ENCODE measurements at regions not wholly inside any gene's neighbourhood (a gene's known extent, or its start where the extent isn't known, plus 50 kb on each side); places are given as distances from the start of the nearest gene placed in this dataset.
"Not testable (repeated sequence)": the region's sequence is repeated elsewhere in the genome, so short reads cannot be mapped to it uniquely, and the experiment has no call there.

DNA sequence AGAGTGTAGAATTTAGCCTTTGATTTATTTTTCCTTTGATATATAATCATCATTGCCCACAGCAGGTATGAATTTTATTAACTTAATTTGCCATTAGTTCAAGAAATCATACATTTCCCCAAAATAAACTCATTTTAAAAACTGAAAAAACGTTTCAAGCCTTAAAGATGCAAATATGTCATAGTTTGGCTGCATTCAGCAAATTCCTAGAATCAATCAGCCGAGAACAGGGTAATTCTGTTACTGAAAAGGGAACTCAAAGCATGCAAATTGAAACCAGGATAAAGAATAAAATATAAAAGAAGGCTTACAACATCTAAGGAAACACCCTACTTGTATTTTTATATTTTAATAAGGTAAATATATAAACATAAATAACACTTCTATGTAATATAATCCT lies 233.8 kb upstream of the PRKCQ start:
- DNase-seq (ENCODE audit: low read depth) = peak; percentile 30

DNA sequence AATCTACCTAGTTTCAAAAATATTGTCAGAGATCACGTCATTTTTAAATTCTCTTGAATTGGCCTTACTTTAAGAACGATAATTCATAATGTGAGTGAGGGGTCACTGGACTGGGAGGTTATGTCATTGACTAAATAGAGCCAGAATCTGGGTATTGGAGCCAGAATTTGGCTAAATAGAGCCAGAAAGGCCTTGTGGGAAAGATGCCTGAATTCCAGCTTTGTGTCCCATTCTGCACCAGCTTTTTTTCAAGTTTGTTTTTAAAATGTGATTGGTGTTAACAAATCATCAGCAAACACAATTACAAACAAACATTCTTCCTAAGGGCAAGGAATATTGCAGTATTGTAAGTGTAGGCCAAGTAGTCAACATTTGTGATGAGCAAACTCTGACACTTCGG lies 233.2 kb upstream of the PRKCQ start:
- peak; percentile 24 for DNase-seq (ENCODE audit: low read depth)

DNA sequence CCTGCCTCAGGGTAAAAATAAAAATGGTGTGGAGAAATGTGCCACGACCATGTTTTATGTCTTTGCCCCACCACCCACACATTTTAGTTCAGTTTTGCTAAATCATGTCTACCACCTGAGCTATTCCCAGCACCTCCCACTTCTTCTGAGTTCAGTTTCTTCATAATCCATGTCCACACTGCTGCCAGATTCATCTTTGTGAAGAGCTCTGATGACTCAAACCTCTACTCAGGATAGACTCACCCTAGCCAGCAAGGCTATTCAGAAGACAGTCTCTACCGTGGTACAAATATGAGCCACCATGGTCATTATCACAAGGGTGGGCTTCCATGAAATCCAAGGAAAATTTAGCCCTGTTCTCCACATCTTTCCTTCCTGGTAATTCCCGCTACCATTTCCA lies 231.1 kb upstream of the PRKCQ start:
- no peak for DNase-seq (ENCODE audit: low read depth)

DNA sequence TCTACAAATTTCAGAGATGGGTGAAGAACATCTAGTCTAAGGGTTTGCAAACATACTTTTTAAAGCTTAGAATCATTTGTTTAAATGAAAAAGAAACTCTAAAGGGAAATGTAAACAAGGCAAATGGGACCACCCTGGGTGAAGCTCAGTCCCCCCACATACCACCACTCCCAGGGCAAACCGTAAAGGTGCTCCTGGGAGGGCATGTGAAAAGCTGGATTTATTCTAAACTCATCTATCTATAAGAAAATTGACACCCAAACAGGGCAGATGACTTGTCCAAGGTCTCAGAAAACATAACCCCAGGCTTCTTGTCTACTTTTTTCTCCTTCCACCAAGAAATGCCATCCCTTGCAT lies 223.3 kb upstream of the PRKCQ start:
- no peak for DNase-seq (ENCODE audit: low read depth)

DNA sequence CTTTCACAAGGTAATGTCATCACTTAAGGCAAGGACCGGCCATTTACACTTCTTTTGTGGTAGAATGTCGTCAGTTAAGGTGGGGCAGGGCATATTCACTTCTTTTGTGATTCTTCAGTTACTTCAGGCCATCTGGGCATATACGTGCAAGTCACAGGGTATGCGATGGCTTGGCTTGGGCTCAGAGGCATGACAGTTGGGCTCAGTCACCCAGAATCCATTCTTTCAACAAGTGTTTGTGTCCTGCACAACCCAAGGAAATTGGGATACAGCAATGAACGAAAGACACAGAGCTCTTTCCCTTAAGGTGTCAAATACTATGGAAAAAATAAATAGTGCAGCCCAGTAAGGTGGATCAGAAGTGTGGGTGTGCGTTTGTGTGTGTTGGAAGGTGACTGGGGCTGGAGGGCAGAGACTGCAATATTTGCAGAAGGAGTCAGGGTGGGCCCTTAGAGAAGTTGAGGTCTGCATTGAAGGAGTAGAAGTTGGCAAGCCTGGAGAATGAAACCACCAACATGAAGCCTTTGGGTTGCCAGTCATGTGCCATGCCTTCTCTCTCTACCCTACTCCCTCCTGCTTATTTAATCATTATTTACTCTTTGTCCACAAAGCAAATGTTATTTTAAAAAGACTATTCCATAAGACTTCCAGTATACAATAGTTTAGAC lies 222.8 kb upstream of the PRKCQ start:
- no peak for DNase-seq (ENCODE audit: low read depth)

DNA sequence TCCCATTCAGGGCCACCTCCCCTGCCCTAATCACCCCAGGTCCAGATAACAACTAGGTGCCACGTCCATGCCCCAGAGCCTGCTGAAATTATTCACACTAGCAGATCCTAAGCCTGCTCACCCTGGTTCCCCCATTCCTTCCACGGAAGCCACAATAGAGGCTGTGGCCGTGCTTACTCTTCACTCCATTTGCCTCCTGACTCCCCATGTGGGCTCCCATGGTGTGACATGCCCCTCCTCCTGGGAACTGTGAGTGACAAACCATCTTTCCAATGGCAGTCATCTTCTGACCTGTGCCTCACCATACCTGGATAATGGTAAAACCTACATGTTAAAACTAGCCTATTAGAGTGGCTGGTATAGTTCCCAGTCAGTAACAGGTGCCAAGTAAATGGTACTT lies 216.2 kb upstream of the PRKCQ start:
- DNase-seq (ENCODE audit: low read depth) = no peak

DNA sequence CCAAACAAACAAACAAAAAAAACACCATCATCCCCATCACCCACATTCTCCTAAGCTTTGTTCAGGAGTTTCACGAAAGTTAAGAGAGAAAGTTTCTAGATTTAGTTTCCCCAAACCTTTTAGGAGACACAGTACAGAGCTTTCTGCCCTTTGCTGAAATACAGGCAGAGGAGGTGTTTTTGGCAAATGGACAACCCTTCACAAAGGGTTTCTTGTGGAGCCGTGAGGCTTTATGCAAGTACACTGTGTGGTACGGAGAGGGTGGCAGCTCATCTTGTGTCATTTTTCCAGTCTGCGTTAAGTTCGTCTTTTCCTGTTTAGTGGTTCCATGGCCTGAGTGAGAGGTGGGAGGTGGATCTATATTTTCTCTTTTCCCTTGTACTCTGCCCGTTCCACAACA lies 215.5 kb upstream of the PRKCQ start:
- DNase-seq (ENCODE audit: low read depth) = no peak

DNA sequence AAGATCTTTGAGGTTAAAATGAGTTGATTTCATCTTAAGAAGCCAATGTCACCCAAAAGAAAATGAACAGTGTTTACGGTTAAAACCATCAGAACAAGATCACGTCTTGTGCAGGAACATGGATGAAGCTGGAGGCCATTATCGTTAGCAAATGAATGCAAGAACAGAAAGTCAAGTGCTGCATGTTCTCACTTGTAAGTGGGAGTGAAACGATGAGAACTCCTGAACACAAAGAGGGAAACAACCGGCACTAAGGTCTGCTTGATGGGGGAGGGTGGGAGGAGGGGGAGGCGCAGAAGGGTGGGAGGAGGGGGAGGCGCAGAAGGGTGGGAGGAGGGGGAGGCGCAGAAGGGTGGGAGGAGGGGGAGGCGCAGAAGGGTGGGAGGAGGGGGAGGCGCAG lies 214.8 kb upstream of the PRKCQ start:
- DNase-seq (ENCODE audit: low read depth) = not testable (repeated sequence)

DNA sequence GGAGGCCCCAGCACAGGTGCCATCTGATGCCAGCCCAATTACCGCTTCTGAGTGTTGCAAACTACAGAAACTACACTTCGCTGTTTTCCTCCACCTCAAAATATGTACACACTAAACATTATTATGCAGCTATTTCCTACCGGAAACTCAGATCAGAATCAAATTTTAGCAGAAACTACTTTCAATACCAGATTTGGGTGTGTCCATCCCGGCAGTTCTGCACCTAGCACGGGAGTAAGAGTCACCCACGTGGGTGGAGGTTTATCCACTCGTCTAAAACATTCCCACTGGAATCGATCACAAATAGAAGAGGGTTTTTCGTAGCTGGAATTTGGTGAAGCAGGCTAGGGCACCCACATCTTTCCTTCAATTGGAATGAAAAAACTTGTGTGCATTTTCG lies 214.4 kb upstream of the PRKCQ start:
- DNase-seq (ENCODE audit: low read depth) = no peak

DNA sequence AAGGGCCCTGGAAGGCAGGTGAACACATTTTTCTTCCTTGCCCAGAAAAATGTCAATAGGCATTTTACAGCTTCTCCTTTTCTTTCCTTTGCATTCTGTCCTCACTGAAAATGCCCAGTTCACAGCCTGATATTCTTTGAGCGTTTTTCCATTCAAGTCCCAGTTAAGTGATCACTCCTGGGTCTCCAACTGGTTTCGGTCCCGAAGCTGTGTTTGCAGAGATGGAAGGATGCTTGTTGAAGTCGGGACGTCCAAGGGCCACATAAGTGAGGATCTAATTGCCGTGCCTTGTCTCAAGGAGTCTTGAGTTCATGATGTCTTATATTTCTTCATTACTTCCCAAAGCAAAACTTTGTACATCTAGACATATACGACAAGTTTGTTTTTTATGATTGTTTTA lies 208.7 kb upstream of the PRKCQ start:
- no peak for DNase-seq (ENCODE audit: low read depth)

DNA sequence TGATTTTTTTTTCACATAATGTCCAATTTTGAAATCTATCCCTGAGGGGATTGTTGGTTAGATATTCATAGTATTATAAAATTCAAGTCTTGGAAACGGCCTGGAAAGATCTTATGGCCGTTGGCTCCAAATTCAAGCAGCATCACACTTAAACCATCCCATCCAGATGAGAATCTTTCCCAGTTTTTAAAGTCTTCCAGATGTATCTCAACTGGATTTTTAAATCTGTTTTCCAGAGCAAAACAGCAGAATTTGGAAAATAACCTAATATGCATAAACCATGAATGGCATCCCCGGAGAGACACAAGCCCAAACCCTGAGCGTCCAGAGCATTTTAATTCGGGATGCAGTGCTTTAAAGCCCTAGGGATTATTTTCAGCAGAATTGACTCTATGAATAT lies 208.2 kb upstream of the PRKCQ start:
- DNase-seq (ENCODE audit: low read depth) = peak; percentile 13

DNA sequence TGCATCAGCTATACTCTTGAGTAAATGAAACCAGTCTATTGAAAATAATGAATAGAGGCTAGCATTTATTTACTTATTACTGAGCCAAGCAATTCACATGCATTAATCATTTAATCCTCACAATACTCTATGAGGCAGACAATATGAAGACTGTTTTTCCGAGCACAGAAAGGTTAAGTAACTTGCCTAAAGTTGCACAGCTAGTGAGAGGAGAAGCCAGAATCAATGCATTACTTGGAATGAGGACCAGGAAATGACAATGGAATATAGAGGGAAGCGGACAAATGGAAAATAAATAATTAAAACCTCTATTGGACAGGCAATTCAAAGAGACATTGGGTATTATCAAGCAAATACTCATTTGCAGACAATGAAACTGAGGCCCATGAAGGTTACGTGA lies 207.6 kb upstream of the PRKCQ start:
- DNase-seq (ENCODE audit: low read depth) = no peak

DNA sequence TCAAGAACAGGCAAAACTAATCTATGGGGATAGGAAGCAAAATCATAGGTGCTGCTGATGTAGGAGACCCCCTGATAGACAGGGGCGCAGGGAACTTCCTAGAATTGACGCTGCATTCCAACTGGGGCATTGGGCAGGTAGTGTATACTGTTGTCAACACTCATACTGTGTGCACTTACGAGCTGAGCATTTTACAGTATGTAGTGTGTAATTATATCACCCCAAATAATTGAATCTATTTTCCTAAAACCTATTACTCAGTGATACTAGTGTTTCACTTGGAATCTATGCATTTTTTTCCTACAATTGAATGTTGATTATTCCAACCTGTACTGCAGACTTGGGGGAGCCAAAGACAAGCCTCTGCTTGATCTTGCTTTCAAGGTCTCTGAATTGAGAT lies 207.0 kb upstream of the PRKCQ start:
- no peak for DNase-seq (ENCODE audit: low read depth)

DNA sequence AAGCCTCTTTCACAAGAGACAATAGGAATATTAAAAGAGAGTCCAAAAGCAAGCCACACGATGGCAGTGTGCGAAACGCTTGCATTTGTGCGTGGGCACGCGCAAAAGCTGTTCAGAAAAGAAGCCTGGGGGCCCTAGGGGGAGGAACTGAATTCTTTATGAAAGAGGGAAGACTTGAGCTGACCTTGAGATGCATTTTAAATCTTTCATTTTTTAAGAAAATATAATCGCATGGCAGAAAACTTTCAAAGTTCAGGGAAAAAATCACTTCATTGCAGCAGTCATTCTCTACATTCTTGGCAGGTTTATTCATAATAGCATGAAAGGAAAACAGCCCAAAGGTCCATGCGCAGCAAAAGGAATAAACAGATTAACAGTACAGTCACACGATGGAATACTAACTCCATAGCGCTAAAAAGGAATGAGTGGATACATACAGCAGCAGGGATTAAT lies 206.5 kb upstream of the PRKCQ start:
- peak; percentile 49 for DNase-seq (ENCODE audit: low read depth)

DNA sequence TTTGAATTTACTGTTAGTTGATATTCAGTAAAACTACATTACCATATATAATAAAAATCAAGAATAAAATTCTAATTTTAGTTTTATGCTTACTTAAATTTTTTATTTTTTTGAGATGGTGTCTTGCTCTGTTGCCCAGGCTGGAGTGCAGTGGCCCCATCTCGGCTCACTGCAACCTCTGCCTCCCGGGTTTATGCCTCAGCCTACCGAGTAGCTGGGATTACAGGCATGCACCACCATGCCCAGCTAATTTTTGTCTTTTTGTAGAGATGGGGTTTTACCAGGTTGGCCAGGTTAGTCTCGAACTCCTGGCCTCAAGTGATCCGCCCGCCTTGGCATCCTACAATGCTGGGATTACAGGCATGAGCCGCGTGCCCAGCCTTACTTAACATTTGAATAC lies 204.4 kb upstream of the PRKCQ start:
- DNase-seq (ENCODE audit: low read depth) = not testable (repeated sequence)

DNA sequence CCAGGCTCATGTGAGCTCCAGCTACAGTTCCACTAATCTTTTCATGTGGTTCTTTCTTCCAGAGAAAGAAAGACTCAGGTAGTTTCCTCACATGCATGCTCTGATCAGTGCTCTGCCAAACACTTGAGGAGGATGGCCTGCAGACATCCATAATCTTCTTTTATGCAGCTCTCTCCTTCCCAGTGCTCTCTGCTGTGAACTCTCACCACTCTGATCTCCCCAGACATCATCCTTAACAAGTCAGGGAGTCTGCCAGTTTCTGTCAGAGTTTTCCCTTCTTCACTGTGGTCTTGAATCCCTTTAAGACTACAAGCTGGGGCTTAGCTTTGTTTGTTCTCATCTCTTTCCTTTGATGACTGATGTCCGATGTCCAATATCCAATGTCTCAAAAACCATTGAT lies 203.4 kb upstream of the PRKCQ start:
- no peak for DNase-seq (ENCODE audit: low read depth)

DNA sequence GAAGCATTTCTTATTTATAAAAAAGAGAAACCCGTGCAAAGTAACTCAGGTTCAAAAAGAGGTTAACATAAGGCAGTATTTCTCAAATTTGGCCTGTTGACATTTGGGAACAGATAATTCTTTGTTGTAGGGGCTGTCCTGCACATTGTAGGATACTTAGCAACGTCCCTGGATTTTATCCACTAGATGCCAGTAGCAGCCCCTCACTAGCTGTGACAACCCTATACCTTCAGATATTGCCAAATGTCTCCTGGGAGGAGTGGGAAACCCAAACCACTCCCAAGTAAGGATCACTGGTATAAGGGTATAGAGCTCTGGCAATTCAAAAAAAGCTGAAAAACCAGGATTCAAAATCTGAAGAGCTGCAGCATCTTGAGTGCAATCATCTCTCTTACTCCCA lies 202.3 kb upstream of the PRKCQ start:
- no peak for DNase-seq (ENCODE audit: low read depth)

DNA sequence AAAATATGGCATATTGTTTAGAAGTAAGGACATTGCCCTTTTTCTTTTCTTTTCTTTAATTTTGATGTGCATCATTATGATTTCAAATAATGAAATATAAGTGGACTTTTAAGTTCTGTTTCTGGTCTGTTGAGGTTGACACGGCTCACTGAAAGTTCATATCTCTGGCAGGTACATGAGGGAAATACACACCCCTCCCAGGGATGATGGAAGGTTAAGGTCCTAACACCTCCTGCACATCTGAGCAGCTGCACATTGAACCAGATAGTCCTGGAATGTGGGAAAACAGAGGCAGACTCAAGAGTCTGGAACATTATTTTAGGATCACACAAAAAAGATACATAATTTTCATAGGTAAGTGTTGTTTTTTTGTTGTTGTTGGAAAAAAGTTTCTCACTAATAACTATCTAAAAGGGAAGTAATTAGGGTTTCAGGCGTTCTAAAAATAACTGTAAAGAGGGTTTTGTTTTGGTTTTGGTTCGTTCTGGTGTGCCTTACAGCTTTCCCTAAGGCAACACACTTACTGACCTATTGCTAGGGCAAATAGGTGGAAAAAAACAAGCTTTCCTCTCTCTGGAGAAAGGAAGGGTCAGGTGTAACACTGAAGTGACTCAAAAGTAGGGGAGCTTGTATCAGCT lies 201.2 kb upstream of the PRKCQ start:
- no peak for DNase-seq (ENCODE audit: low read depth)

DNA sequence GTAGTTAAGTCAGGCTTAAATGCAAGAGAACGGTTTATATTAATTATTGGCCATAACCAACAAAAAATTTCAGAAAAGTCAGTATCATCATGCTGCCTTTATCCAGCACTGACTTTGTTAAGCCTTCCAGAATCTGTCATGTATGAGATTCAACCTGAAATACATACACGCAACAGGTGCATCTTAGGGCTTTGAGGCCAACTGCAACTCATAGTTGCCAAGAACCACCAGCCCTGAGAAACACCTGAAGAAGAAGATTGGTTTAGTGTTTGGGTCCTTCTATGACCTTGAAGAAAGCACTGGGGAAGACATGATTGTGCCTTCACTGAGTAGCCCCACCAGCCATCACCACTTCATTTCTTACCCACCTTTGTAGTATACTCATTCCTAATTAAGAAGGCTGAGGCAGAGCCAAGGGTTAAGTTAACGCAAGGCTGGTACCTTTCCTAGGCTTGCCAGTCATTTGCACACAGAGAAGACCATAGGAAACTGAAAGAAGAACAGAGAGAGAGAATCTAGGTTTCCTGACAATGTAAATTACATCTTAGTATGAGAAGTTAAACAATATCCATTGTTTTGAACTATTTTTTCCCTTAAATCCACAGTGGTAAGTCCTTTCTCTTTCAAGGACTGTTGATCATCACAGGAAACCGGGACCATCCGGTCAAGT lies 200.1 kb upstream of the PRKCQ start:
- no peak for DNase-seq (ENCODE audit: low read depth)

DNA sequence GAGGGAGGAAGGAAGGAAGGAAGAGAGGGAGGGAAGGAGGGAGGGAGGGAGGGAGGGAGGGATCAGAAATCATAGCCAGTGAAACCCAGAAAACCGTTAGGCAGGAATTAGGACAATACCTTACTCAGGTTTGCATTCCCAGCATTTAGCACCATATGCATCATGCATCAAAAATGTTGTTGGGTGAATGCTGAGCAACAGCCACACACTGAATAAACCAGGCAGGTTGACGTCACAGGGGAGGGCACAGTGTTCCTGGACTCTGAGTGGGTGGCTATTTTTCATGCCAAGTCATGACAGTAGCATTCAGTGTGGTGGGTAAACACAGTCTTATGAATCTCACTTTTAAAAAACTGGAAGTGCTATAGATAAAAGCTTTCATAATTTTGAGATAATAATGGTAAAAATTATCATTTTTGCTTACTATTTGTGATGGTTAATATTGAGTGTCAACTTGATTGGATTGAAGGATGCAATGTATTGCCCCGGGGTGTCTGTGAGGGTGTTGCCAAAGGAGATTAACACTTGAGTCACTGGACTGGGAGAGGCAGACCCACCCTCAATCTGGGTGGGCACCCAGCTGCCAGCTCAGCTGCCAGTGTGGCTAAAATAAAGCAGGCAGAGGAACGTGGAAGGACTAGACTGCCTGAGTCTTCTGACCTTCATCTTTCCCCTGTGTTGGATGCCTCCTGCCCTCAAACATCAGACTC lies 199.1 kb upstream of the PRKCQ start:
- peak; percentile 92 for DNase-seq (ENCODE audit: low read depth)

DNA sequence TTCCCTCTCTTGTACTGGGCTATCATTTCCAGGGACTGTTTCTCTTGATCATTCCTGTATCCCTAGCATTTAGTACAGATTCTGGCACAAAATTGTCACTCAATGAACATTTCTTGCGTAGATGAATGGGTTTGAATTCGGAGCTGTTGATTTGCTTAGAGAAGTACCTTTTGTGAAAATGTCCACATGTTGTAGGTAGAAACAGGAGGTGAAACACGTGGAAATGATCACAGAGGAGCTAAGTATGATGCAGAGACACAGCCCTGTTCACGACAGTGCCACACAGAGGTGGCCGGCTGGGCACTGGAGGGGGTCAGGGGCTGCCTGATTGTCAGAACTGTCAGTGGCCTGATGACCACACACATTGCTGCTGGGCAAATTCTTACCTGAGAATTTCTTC lies 196.1 kb upstream of the PRKCQ start:
- DNase-seq (ENCODE audit: low read depth) = no peak

DNA sequence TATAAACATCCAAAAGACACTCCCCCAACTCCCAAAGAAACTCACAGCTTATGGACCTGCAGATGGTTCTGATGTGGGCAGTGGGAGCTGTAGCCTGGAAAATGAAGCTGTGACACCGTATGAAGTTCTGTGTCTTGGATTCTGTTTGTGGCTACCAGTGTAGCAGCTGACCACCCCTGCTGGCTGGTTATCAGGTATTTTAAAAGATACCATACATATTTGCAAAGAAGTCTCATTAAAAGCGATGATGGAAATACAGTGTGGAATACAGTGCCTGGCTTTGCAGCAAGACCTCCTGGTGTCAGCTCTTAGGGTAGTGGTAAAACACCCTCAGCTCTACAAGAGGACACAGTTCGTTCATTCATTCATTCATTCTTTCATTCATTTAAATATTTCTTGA lies 194.3 kb upstream of the PRKCQ start:
- no peak for DNase-seq (ENCODE audit: low read depth)

DNA sequence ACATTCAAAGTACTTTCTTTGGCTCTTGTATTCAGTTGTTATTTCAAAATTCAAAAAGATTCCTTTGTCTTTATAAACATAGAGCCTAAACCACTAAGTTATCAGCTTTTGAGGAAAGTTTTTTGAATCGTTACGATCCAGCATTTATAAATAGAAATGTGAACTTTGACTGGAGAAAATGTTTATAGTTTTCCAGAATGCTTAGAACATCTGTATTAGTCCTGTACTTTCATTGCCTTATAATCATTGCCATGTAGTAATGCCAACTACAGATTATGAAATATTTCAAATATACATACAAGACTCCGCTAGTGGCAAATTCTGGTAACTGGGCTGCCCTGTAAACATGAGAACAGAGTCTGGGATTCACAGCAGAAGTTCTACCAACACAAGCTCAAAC lies 191.3 kb upstream of the PRKCQ start:
- DNase-seq (ENCODE audit: low read depth) = peak; percentile 61

Measured in fibroblast of gingiva (primary cell).